DMS79 (cell line): ENCODE measurements at regions not wholly inside any gene's neighbourhood (a gene's known extent, or its start where the extent isn't known, plus 50 kb on each side); places are given as distances from the start of the nearest gene placed in this dataset.
"Not testable (repeated sequence)": the region's sequence is repeated elsewhere in the genome, so short reads cannot be mapped to it uniquely, and the experiment has no call there.

Experiments used
- DNase-seq: peaks from one replicate; lab custom pipeline; 2025; lab: John Stamatoyannopoulos, UW

DNA sequence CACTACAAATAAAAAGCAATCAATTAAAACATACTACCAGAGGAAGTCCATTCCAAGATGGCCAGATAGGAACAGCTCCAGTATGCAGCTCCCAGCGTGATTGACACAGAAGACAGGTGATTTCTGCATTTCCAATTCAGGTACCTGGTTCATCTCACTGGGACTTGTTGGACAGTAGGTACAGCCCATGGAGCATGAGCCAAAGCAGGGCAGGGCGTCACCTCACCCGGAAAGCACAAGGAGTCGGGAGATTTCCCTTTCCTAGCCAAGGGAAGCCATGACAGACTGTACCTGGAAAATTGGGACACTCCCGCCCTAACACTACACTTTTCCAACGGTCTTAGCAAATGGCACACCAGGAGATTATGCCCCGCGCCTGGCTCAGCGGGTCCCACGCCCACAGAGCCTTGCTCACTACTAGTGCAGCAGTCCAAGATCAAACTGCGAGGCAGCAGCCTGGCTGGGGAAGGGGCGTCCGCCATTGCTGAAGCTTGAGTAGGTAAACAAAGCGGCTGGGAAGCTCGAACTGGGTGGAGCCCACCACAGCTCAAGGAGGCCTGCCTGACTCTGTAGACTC is 106.0 kb downstream of the BUD13 start:
- DNase-seq: not testable (repeated sequence)

DNA sequence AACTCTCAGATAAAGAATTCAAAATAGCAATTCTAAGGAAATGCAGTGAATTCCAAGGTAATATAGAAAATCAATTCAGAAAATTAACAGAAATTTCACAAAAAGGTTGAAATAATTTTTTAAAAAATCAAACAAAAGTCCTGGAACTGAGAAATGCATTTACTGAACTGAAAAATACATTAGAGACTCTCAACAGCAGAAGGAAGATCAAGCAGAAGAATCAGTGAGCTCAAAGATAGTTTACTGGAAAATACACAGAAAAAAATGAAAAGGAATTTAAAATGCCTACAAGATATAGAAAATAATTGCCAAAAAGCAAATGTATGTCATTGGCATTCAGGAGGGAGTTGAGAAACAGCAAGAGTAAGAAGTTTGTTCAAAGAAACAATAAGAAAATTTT is 107.3 kb downstream of the BUD13 start:
- no peak for DNase-seq

DNA sequence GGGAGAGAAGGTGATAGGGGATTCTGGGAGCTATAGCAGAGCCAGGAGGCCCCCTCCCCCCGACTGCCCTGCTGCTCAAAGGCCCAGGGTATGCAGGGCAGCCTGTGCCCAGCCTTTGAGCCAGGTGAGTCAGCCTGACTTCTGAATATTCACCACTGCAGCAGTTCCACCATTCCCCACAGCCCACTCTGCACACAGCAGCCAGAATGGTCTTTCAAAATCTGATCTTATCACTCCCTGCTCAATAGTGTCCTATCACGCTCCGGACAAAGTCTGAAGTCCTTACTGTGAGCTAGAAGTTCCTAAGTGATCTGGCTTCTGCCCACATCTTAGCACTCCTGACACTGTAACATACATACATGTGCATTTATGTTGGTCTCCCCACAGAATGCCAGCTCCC is 111.7 kb downstream of the BUD13 start:
- no peak for DNase-seq

DNA sequence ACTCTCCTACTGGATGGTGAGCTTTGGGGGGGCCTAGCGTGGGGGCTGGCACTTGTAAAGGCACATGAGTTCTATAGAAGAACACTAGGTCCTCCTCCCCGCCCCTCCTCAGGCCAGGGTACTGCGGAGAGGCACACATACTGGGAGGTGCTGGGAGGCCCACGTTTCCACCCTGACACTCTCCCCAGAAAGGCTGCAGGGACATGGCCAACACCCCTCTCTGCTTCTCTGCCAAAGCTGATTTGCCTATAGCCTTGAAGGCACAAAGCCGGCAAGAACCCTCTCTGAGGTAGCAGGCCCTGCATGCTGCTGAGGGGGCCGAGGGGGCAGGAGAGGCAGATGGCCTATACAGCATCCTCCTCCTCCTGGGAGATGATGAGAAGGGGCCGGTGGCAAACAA is 112.8 kb downstream of the BUD13 start:
- DNase-seq: no peak

DNA sequence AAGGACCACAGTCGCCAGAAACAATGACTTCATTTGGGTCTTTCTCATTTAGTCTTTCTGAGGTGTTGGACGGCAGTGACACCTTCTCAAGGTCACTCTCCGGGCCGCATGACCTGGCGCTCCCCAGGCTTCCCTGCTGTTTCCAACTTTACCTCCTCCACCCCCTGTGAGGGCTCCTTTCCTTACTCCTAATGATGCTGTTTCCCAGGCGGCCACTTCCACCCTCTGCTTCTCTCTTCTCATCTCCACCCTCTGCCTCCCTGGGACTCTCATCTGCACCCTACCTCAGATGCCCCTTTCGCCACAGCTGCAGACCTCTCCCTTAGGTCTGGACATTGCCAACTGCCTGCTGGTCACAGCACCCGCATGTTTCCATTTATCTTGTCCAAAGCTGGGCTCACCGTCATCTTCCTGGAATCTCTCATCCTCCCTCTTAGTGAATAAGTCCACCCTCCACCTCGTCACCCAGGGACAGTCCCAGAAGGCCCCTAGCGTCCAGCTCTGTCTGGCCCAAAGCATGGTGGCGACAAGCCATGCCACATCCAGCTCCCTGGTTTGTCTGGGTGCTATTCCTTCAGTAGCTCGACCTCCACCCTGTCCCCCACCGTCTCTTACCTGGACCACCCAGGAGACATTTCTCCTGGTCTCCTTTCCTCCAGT is 113.8 kb downstream of the BUD13 start:
- no peak for DNase-seq

- no peak for DNase-seq
Observed at GRCh38 chr11:116657842-116658825, 114.7 kb downstream of the BUD13 start.

GRCh38 chr11:116656011-116656410 is 116.8 kb downstream of the BUD13 start:
- DNase-seq: no peak

GRCh38 chr11:116654526-116654925 is 118.3 kb downstream of the BUD13 start:
- DNase-seq: no peak

- DNase-seq: no peak
Observed at GRCh38 chr11:116653206-116653605, 119.6 kb downstream of the BUD13 start.

GRCh38 chr11:116651737-116652237 is 121.0 kb downstream of the BUD13 start:
- no peak for DNase-seq

DNA sequence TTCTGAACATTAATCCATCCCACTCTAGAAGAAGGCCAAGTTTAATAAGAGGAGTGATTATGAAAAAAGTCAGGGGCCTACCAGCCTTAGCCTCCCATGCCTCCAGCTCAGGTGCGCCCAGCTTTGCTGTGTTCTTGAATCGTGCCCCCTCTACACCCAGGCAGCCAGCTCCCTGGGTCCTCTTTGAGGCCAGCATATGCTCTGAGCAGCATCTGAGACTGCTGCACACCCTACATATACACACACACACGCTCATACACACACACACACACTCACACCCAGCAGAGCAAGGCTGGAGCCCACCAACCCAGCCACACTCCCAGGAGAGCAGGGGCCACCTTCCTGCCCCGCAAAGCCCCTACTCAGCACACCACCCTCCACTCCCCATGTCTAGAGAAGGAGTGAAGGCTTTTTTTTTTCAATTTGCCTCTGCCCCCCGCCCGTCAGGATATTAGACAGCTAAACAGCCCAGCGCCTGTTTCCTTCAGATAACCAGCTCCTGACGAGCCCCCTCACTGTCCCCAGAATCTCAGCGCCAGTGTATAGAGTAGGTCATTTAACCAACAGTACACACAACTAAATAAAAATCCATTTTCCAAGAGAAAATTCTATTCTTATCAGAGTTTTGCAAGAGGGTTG is 121.6 kb downstream of the BUD13 start:
- DNase-seq: no peak

GRCh38 chr11:116650052-116650451 is 122.7 kb downstream of the BUD13 start:
- no peak for DNase-seq

GRCh38 chr11:116649268-116649667 is 123.5 kb downstream of the BUD13 start:
- no peak for DNase-seq

DNA sequence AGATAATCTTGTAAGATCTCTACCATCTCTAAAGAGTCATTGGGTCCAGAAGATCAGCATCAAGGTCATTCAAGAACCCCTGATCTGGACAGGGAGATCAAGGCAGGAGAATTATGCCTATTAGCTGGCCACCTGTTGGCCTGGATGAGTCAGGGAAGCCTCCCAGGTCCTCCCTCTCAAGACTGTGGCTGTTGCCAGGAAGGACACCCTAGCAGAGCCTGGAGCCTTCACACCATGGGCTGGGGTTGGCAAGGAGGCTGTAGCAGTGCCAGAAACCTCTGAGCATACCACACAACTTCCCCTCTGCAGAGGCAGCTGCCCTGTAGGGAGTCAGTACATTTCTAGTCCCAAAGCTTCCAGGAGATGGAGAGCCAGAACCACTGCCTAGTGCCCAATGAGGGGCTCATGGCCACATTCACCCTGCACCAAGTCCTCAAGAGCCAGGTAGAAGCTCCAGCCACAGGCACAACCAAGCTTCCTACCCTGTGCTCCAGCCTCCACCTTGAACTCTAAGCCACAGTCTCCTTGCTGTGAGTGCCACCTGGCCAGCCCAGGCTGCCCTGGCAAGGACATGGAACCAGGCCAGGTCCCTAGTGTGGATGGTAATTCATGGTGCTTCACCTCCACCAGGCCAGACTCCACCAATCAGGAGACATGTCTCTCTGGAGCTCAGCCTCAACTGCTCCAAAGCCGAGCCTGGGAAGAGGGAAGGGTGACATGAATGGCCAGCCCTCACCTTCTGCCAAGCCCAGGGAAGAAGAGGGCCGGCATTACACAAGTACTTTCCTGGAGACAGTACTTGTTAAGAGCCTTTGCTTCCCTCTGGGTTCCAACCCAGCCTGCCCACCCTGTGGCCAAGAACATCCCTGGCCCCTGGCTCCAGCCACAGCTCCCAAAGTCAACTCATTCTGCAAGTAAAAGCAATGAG is 124.3 kb downstream of the BUD13 start:
- DNase-seq: no peak

DNA sequence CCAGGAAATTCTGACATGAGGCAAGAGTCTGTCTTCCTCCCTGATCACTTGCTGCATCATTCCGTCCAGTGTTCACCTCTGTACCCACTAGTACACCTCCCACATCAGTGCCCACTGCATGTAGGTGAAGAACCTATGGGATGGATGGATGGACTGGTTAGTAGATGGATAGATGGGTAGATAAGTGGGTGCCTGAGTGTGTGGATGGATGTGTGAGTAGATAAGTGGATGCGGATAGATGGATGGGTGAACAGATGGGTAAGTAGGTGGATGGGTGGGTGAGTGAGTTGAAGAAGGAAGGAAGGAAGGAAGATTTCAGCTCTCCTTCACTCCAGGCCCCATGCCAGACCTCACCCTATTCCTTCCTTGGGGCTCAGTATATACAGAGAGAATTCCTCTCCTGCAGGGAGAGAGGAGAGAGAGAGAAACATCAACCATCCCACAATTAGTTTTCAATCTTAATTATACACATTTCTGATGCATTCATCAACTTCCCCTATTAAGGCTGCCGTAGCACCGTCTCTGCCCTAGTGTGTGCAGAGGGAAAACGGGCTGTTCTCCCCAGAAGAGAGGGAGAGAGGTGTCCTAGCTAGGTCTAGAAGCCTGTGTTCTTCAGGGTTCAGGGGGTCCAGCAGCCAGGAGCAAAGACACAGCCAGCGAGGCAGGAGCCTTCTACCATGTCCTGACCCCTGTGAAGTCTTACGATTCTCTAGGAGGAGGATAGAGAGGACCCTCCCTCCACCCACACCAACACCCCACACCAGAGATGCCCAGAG is 125.3 kb downstream of the BUD13 start:
- no peak for DNase-seq

GRCh38 chr11:116646191-116646590 is 126.6 kb downstream of the BUD13 start:
- DNase-seq: no peak

DNA sequence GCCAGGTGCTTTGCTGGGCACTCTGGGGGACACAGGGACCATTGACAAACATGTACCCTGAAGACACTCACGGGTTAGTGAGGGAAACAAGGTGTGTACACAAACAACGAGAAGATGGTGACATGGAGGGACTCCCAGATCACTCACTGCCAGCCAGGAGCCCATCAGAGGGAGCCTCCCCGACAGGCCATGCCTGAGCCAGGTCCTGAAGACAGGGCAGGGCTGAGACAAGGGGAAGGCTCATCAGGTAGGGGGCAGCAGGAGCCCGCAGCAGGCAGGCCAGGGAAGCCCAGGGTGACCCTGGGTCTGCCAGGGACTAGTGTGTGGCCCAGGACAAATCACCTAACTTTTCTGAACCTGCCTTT is 127.9 kb downstream of the BUD13 start:
- DNase-seq: no peak

DNA sequence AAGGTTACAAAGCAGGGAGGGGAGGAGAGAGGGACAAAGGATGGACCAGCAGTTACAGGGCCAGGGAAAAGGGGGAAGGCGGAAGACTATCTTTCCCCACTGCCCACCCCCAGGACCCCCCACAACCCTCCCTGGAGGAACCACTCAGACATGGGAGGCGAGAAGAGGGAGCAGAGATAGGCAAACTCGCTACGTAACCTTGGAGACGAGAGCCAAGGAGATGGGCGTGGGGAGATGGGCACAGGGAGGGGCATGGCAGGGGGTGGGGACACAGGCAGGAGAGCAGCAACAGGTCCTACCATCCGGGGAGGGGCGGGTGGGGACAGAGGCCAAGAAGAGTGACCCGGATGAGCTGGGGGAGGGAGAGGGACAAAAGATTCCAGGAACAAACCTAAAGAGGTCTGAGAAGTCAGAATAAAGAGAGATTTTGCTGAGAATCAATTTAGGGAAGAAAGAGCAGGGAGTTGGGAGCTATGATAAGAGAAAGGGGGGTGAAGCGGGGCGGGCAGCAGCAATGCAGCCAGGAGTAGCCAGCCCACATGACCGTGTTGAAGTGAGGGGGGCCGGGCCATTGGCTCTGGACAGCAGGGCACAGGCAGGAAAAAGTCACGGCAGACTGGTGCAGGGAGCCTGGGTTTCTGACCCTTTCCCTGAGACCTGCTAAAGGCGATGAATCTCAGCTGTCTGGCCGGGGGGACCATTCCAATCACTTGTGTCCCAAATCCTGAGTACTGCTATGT is 128.4 kb downstream of the BUD13 start:
- DNase-seq: no peak

DNA sequence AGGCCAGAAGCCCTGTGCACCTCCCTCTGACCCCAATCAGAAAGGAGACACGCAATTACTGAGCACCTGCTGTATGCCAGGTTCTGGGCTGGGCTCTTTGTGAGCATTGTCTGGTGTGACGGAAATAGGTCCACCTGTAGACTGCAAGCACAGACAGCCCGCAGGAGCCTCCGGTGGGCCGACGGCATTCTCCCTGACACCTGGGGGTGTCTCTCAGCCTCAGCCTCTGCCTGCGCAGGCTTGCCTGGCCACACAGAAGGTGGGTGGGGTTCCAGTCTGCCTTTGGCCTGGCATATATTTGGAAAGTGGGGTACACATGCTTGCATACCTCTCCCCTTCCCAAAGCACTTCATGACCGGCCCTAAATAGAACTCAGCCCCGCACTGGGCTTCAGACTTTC is 129.3 kb downstream of the BUD13 start:
- DNase-seq: no peak

GRCh38 chr11:116642902-116643301 is 129.9 kb downstream of the BUD13 start:
- no peak for DNase-seq
